Coronary artery (tissue), 2 donors: ENCODE measurements at regions not wholly inside any gene's neighbourhood (a gene's known extent, or its start where the extent isn't known, plus 50 kb on each side); places are given as distances from the start of the nearest gene placed in this dataset.
"Not testable (repeated sequence)": the region's sequence is repeated elsewhere in the genome, so short reads cannot be mapped to it uniquely, and the experiment has no call there.

Experiments used
- DNase-seq: peaks from one replicate; pipeline ENCODE4 v3.0.0-alpha.2; 2017; ENCODE audit warnings: low spot score
- H3K27ac ChIP-seq, 2 donors: fragments of 200-600 bp; sonication (generic); one replicate each; pipeline ENCODE4 v1.5.1; 2016 to 2019
- H3K4me3 ChIP-seq: fragments of 200-600 bp; sonication (generic); 2 replicates; pipeline ENCODE4 v1.5.1; 2016; ENCODE audit warnings: mild to moderate bottlenecking, moderate library complexity
- CTCF ChIP-seq: fragments of 200-600 bp; sonication (generic); IDR thresholded peaks from one replicate; pipeline ENCODE4 v1.5.1; 2019; ENCODE audit warnings: antibody characterized with exemption

GRCh38 chr7:91503934-91504555, 239.8 kb downstream of the FZD1 start:
- no peak overlapping the region for H3K4me3 ChIP-seq
- no peak for DNase-seq
- TF ChIP-seq CTCF = no peak
- no peak overlapping the region for H3K27ac ChIP-seq

GRCh38 chr7:91504919-91505318, 240.7 kb downstream of the FZD1 start:
- DNase-seq = no peak
- H3K4me3 ChIP-seq = no peak overlapping the region
- no peak for TF ChIP-seq CTCF
- H3K27ac ChIP-seq = no peak overlapping the region

- DNase-seq, H3K4me3 ChIP-seq, H3K27ac ChIP-seq: not testable (repeated sequence)
Measured at GRCh38 chr7:91506966-91507365, 242.7 kb downstream of the FZD1 start.

DNA sequence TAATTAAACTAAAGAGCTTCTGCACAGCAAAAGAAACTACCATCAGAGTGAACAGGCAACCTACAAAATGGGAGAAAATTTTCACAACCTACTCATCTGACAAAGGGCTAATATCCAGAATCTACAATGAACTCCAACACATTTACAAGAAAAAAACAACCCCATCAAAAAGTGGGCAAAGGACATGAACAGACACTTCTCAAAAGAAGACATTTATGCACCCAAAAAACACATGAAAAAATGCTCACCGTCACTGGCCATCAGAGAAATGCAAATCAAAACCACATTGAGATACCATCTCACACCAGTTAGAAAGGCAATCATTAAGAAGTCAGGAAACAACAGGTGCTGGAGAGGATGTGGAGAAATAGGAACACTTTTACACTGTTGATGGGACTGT, 247.6 kb downstream of the FZD1 start:
- H3K4me3 ChIP-seq, DNase-seq, H3K27ac ChIP-seq: not testable (repeated sequence)

DNA sequence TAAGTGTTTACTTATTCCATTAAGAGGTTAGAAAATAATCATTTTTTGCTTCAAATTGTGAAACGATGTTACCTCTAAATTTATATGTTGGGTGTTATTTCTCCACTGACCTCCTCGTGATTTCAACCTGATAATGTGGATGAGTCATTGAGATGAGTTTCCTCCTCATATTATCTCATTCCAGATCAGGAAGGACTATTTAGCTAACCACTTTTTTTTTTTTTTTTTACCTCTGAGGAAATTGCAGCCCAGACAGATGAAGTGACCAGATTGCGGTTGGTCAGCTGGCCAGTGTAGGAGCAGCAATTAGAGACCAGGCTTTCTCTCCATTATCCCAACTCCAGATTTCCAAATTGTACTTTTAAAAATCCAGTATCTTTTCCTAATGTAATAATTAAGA, 248.7 kb downstream of the FZD1 start:
- DNase-seq = no peak
- Histone ChIP-seq H3K27ac (no peak overlapping the region), H3K4me3 (no peak overlapping the region)
- TF ChIP-seq CTCF = no peak

DNA sequence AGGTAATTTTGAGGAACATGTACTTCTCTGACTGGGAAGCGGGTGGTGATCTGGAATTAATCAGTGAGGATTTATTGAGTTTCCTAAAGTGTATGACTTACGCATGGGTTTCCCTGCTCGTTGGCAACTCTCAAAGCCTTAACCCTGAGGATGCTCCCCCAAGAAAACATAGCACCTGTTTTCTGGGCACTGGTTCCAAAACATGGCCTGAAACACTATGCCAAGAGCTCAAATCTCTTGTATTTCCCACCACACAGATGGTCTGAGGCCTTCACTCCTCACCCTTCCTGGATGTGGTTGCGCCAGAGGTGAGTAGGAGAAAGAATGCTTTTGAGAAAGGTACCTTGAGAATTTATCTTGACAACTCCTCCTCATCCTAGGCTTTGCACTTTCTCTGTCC, 250.4 kb downstream of the FZD1 start:
- no peak overlapping the region for H3K4me3 ChIP-seq
- TF ChIP-seq CTCF = no peak
- no peak overlapping the region for H3K27ac ChIP-seq
- no peak for DNase-seq

- H3K4me3 ChIP-seq = no peak overlapping the region
- no peak for DNase-seq
- H3K27ac ChIP-seq = no peak overlapping the region
- TF ChIP-seq CTCF = no peak
Measured at GRCh38 chr7:91515961-91516360, 251.7 kb downstream of the FZD1 start.

DNA sequence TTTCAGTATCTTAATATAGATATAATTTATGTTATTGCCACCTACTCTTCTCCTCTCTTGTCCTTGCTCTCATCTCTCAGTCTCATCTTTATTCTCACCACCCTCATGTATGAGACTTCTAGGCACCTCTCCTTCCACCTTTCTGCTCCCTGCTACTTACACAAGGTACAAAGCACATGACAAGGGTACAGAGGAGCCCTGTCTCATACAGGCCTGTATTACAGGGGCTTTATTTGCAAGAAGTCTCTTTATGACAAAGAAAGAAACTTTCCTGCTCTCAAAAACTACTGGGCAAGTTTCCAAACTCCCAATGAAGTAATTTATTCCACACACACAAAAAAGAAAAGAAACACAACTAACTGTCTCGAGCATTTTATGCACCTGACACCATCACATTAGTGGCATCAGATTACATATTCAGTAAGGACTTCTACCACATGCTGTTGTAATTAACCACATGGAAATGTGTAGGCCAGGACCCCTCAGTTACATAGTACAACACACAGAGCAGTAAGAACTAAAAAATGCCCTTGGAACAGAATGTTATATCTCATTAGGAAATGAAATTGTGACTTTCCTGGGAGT, 253.1 kb downstream of the FZD1 start:
- Histone ChIP-seq H3K4me3 (no peak overlapping the region), H3K27ac (no peak overlapping the region)
- no peak for TF ChIP-seq CTCF
- DNase-seq = no peak
